GM19467 (cell line): ENCODE measurements at regions not wholly inside any gene's neighbourhood (a gene's known extent, or its start where the extent isn't known, plus 50 kb on each side); places are given as distances from the start of the nearest gene placed in this dataset.
A peak's percentile ranks its signal among the peaks of the same experiment; 100 is the strongest.

ENCODE experiments used
- ATAC-seq: cut with Tn5 transposase; IDR thresholded peaks from one replicate; pipeline ENCODE4 v1.9.1; 2021; ENCODE audit warnings: mild to moderate bottlenecking, moderate library complexity; ENCODE audit not compliant: unreplicated experiment

DNA sequence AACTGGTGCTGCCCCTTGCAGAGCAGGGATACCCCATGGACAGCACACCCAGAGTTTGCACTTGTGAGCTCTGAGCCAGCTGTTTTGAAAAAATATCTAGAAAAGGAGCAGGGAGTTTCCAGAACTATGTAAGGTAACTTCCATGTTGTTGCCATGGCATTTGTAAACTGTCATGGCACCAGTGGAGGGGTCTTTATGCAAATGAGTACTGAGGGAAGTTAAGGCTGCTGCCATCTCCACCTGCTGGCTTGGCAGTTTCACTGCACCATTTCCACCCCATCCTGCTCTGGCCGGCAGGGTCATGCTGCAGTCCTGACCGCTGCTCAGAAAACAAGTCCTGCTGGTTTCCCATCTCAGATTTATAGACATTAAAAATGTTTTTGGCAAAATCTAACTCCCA lies 52.3 kb upstream of the SNTG2 start:
- ATAC-seq, result peak; percentile 72

DNA sequence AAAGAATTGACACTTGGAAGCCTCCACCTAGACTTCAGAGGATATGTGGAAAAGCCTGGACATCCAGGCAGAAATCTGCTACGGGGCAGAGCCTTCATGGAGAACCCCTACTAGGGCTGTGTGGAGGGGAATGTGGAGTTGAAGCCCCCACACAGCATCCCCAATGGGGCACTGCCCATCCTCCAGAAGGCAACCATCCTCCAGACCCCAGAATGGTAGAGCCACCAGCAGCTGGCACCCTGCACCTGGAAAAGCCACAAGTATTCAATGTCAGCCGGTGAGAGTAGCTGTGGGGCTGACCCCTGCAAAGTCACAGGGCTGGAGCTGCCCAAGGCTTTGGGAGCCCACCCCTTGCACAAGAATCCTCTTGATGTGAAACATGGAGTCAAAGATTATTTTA lies 53.6 kb upstream of the SNTG2 start:
- ATAC-seq, result no peak

DNA sequence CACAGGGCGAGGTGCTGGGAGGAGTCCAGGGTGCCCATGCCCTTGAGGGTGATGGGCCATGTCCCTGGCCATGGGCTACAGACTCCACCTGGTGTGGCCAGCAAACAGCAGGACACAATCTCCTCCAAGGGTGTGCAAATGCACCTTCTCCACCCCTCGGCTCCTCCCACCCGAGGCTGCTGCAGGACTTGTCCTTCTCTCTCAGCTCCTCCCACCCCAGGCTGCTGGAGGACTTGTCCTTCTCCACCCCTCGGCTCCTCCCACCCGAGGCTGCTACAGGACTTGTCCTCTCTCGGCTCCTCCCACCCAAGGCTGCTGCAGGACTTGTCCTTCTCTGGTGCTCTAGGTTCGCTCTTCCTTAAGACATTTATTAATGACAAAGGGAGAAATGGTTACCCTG lies 57.3 kb upstream of the SNTG2 start:
- ATAC-seq, result no peak

DNA sequence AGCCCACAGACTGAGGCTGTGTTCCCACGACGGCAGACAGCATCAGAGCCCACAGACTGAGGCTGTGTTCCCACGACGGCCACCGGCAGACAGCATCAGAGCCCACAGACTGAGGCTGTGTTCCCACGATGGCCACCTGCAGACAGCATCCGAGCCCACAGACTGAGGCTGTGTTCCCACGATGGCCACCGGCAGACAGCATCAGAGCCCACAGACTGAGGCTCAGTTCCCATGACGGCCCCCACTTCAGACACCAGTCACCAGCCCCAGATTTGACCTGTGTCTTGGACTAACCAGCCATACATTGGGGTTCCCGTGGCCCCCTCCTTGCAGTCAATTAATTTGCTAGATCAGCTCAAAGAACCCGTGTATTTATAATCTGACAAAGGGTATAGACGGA lies 57.8 kb upstream of the SNTG2 start:
- ATAC-seq, result no peak

DNA sequence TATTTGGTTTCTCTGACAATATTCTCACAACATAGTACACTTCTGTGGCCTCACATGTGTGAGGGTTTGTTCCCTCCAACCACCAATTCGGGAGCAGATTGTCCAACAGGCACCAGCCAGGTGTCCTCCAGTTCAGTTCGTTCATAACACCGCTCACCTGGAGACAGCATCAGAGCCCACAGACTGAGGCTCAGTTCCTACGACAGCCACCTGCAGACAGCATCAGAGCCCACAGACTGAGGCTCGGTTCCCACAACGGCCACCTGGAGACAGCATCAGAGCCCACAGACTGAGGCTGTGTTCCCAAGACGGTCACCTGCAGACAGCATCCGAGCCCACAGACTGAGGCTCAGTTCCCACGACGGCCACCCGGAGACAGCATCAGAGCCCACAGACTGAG lies 58.2 kb upstream of the SNTG2 start:
- no peak for ATAC-seq

DNA sequence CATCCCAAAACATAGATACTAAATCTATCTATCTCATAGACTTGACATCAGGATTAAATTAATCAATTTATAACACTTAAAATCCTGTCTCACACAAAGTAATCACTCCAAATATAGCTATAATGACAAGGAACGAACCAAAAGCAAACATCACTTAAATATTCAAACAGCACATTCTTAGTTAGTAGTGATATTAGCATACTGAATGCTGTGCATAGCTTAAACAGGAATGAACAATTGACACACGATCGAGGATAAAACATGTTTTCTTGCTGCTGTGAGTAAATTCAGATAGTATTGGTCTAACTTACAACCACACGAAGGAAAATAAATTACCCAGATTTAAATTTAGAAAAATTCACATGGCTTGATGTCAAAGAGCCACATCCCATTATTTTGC lies 58.9 kb upstream of the SNTG2 start:
- ATAC-seq, result no peak

DNA sequence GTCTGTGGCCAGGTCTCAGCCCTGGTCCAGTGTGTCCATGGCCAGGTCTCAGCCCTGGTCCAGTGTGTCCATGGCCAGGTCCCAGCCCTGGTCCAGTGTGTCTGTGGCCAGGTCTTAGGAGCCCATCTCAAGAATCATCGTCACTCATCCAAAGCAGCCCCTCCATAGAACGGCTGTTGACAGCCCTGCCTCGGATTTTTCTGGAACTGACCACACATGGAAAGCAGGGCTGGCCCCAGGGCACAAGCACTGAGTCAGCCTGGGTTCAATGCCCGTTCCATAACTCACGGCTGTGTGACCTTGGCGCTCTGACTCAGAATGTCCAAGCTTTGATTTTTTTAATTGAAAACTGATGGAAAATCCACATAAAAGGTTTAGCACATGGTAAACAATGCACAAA lies 59.9 kb upstream of the SNTG2 start:
- no peak for ATAC-seq

DNA sequence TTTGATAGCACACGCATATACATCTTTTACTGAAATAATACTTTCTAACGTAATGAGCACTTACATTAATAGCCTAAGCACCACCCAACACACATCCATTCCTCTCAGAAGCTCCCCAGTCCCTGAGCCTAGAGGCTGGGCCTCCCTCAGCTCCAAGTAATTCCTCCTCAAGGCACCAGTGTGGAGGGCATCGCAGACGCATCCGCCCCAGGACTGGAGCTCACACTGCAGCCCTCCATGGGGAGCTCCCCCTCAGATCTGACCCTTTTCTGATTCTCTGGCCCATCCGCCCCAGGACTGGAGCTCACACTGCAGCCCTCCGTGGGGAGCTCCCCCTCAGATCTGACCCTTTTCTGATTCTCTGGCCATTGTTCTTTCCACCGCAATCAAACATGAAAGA lies 60.4 kb upstream of the SNTG2 start:
- ATAC-seq, result no peak

DNA sequence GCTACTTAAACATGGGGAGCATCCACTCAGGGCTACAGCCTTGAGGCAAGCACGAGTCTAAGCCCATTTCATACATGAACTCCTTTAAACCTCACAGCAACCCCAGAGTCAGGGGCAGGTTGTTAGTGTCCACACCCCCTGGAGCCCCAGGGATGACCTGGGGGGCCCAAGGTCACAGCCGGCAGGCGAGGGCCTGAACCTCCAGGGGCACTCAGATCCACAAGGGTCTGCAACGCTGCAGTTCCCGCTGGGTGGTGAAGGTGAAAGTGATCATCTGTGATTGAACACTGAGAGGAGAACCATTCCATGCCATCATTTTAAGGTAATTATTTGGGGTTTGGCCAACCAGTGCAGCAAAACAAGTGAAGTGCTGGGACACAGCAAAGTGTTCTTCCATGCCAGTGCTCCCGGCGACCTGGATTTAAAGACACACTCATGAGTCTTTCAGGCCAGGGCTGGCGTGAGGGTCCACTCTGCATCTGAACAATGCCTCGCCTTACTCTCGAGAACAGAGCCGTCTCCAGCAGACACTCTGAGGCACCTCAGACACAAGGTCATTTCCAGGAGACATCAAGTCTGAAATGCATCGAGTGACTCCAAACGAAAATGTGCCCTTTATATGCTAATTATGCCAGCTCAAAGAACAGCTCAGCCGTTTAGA lies 61.6 kb upstream of the SNTG2 start:
- no peak for ATAC-seq

DNA sequence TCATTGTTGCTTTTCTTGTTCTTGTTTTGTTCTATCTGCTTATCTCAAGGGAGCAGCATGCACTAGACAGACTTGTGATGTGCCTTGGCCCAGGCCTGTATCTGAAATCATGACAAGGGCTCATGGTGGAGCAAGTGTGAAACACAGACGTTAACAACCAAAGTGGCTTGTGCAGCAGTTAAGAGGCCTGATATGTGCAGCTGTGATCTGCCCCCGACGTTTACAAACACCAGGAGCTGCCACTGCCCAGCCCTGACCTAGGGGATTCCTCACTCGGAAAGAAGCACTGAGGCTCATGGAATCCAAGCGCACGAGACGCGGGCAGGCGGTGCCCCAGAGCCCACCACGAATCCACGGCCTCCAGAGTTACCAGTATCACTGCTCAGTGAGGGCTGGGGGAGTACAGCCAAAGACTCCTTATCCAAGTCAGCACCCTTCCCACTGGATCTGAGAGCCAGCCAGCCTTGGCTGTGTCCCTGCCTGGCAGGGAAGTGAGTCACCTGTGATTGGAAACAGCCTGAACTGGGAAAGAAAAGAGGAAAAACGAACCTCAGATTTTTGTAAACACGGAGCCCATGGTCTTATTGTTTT lies 62.3 kb upstream of the SNTG2 start:
- no peak for ATAC-seq

DNA sequence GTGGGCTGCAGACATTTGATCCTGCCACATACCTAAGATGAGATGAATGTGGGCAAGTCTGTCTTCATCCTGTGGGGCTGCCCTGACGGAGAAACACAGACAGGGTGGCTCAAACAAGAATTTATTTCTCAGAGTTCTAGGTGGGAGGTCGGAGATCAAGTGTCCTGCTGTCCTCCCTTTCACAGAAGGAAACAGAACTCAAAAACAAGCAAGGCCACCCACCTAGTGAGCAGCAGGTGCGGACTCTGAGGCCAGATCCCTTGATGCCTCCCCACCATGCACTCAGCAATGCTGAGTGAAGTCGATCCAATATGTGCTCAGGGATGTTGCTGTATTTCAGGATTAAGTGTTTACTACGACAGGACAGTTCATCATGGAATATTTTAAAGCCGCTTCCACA lies 63.0 kb upstream of the SNTG2 start:
- ATAC-seq, result no peak

DNA sequence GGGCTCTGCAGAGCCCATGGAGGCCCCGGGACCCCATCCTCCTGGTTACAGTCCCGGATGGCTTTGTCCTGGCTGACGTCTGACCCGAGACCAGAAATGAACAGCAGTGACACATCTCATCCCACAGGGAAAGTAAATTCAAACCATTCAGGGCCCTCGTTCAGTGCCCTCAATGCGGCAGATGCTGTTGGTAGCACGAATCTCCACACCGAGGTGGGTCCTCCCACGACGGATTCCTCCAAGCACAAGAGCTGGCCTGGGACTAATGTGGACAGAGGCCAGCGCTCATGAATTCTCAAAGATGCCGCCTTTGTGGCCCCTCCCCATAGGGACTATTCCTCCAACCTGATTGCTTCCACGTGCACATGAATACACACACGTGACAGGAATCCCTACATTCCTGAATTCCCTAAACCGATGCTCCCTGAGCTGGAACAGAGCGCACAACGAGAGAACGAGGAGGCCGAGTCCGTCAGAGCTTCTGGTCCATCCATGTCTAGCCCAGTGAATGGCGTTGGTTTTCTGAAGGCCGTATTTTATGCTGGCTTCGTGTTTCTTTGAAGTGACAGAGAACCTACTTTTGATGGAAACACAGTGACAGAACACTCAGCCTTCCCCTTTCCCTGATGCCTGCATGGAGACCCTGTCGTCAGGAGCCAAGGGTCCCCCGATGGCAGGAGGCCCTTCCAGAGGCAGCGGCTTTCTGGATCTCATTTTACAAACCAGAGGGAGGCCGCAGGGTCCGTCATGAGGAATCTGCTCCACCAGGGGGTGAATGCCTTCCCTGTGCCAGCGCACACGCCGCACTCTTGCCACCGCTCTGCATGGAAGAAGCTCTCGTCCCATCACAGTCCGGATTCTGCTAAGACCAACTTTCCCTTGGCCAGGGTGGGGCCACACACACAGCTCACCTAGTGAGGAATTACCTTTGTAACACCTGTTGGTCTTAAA lies 64.3 kb upstream of the SNTG2 start:
- no peak for ATAC-seq

DNA sequence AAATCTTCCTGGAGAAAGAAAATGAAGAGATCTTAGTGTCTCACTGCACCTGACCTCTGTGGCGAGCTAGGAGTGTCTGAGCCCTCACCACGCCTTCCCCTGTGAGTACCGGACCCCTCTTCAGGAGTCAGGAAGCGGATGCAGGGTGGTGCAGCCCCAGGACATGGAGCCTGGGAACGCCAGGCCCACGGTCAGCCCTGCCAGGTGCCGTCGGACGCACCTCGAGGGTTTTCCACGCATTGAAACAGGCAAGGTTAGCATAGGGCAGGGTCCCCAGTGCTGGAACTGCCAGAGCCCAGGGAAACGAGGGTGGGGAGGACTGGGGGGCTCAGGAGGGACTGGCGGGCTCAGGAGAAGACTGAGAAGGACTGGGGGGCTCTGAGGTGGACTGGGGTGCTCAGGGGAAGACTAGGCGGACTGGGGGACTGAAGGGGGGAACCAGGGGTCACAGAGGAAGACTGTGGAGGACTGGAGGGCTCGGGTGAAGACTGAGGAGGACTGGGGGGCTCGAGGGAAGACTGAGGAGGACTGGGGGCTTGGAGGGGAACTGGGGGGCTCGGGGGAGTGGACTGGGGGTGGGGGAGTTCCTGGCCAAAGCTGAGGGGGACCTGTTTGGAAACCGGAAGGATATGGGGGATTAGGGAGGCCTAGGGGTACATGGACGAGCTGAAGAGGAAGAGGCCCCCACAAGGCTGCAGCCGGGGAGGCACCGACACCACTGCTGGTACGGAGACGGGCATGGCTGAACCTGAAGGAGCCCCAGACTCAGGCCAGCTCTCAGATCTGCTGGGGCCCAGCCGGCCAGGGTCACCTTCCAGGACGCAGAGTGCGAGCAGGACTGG lies 65.2 kb upstream of the SNTG2 start:
- ATAC-seq, result no peak

DNA sequence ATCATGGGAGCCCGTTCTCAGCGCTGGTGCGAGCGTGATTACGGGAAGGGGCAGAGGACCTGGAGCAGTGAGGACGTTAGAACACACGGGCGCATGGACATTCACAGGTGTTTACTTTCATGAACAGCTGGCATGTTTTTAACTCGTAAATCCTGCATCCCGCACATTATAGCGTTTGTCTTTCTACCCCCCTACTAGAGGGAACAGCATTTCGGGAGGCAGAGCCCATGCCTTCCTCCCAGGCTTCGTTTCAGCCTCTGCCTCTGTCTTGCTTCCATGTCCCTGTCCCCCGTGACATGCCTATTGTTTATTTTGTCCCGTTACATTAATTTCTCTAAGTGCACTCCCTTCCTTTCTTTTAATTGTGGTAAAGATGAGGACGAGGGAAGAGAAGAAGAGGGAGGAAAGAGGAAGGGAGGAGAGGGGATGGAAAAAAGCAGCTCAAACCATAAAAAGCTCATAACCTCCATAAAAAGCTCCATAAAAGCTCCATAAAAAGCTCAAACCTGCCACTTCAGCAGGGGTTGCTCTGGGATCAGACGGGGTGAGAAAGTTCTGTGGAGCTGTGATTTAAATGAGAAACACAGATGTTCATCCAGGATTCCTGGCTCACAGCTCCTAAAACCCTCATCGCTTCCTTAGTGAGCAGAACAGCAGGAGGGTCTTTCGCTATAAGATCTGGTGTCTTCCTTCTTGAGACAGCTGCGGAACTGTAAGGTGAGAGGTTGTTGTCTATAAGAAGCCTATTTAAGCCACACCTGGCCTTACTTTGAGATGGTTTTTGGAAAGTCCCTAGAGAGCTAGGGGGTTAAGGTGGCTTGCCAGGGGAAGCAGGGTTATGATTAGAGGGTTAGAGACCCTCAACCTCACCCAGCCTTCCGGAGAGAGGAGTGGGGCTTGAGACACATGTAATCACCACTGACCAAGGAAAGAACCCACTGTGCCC lies 66.6 kb upstream of the SNTG2 start:
- ATAC-seq, result no peak

DNA sequence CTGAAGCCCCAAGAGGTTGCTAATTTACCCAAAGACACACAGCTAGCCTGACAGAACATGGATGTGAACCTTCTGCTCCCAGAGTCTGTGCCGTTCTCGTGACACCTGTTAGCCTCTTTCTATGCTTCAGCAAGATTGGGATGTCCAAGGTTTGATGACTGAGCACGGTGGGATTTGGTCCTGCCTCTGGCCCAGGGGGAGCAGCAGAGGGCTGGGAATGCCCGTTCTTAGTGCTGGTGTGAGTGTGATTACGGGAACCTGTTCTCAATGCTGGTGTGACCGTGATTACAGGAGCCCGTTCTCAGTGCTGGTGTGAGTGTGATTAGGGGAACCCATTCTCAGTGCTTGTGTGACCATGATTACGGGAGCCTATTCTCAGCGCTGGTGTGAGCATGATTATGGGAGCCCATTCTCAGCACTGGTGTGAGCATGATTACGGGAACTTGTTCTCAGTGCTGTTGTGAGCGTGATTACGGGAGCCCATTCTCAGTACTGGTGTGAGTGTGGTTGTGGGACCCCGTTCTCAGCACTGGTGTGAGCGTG lies 67.3 kb upstream of the SNTG2 start:
- ATAC-seq, result no peak

DNA sequence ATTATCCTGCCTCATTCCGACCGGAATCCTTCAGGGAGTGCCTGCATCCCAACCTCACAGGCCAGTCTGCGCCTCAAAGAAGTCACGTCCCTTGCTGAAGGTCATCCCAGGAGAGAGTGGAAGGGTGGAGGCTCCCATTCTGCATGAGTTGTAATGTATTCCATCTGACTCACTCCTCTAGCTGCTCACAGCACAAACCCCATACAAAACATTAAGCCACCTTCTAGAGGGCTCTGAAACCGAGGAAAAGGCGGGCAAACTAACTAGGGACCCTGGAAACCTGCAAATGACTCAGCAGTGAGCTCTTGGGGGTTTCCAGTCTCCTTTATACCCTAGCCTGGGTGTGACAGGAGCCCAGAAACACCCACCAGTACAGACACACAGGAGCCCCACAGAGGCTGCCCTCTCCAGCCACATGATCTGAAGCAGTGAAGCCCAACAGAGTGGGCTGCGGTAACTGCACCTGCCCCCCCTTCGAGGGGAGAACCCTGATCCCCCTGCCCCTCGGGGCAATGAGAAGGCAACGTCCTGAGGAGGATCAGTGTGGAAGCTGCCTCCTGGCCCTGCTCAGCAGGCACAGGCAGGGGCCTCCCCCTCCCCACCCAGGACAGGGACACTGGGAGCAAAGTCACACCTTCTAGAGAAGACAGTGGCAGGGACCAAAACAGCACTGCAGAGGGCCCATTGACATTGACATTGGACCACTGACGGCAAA lies 69.3 kb upstream of the SNTG2 start:
- ATAC-seq, result no peak

DNA sequence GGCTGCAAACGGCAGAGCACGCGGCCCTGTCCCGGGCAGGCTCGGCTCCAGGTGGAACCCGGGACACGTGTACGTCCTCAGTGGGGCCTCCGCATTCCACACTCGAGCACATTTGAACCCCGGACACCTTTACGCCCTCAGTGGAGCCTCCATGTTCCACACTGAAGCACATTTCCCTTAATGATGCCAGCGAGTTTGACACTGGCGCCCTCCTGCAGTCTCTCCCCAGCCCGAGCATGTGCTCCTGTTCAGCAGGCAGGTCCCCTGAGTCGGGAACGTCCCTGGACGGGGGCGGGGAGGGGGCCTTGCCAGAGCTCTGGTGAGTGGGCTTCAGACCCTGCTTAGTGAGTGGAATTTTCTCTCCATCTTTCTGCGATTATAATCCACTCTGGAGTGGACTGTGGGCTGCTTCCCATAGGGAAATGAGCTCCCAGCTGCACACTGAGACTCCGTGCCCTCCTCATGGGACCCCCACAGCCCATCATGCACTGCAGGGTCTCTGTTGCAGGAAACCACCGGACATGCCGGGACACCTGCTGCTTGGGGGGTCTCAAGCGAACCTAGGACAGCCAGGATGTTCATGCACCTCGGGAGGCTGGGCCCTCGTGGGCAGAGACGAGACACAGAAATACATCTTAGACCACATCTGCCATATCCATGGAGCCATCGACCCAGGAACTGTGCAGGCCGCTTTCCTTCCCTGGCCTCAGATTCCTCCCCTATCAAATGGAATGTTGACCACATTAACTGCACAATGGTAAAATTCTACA lies 70.3 kb upstream of the SNTG2 start:
- ATAC-seq, result no peak

DNA sequence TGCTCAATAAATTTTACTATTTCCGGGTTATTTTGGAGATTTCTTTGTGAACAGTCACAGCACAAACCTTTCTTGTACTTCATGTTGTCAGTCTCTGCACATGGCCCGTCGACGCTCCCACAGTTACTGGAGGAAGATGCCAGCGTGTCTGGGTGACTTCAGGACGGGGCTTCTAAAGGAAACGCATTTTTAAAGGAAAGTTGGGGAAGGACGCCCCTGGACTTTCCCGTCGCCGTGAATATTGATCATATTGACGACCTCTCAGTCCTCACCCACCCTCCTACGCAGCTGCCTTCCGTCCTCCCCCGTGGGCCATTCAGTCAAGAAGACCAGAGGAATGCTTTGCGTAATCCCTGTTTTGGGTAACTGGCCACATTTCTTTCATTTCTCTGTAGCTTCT lies 71.1 kb upstream of the SNTG2 start:
- ATAC-seq, result no peak
